Caco-2 (cell line): ENCODE measurements at regions not wholly inside any gene's neighbourhood (a gene's known extent, or its start where the extent isn't known, plus 50 kb on each side); places are given as distances from the start of the nearest gene placed in this dataset.

ENCODE experiments used
- BruUV-seq: library from RNA; stranded (reverse); fragments of 400-500 nt; replicated peaks from 2 replicates; lab custom pipeline; 2021; lab: Mats Ljungman, UMichigan
- CTCF ChIA-PET: fragments of 300-600 bp; sonication (Branson Sonifier 250); formaldehyde crosslinking; loops from one replicate; lab custom pipeline; 2022; ENCODE audit warnings: antibody characterized with exemption; lab: Charles Lee
- POLR2A ChIA-PET: fragments of 300-600 bp; sonication (Branson Sonifier 250); formaldehyde crosslinking; loops from one replicate; lab custom pipeline; 2022; ENCODE audit warnings: antibody characterized with exemption; lab: Charles Lee
- DNase-seq, 2 experiments: peaks; one replicate each; pipeline versions ENCODE4 v3.0.0 to v3.0.0-alpha.2; 2020 to 2022
- H3K27me3 ChIP-seq: replicated peaks from 2 replicates; pipeline ENCODE4 v1.6.0; 2011; ENCODE audit warnings: low read length; ENCODE audit not compliant: control insufficient read depth, insufficient read depth
- H3K36me3 ChIP-seq: 2 replicates; pipeline ENCODE4 v1.5.1; 2011; ENCODE audit warnings: low read length; ENCODE audit not compliant: control insufficient read depth, insufficient read depth
- H3K4me1 ChIP-seq: fragments of 250-450 bp; sonication (Bioruptor Pico); 2 replicates; pipeline ENCODE4 v1.5.1; 2020; ENCODE audit warnings: mild to moderate bottlenecking
- H3K4me3 ChIP-seq: 2 replicates; pipeline ENCODE4 v1.5.1; 2011; ENCODE audit warnings: low read depth, mild to moderate bottlenecking, control low read depth, low read length
- H3K9me3 ChIP-seq: fragments of 250-450 bp; sonication (Bioruptor Pico); 2 replicates; pipeline ENCODE4 v1.5.1; 2020; ENCODE audit warnings: mild to moderate bottlenecking, moderate library complexity
- H3K27ac Mint-ChIP-seq: one replicate; pipeline ENCODE4 v1.8.0; 2022; ENCODE audit warnings: mixed read lengths; ENCODE audit not compliant: unreplicated experiment
- H3K27me3 Mint-ChIP-seq: one replicate; pipeline ENCODE4 v1.8.0; 2022; ENCODE audit warnings: mixed read lengths; ENCODE audit not compliant: insufficient read depth, unreplicated experiment
- H3K36me3 Mint-ChIP-seq: one replicate; pipeline ENCODE4 v1.8.0; 2022; ENCODE audit warnings: mild to moderate bottlenecking, mixed read lengths; ENCODE audit not compliant: insufficient read depth, unreplicated experiment
- H3K4me1 Mint-ChIP-seq: one replicate; pipeline ENCODE4 v1.8.0; 2022; ENCODE audit warnings: low read depth, mixed read lengths; ENCODE audit not compliant: unreplicated experiment
- H3K4me3 Mint-ChIP-seq: one replicate; pipeline ENCODE4 v1.8.0; 2022; ENCODE audit warnings: mild to moderate bottlenecking, moderate library complexity, mixed read lengths; ENCODE audit not compliant: unreplicated experiment
- H3K9me3 Mint-ChIP-seq: one replicate; pipeline ENCODE4 v1.8.0; 2022; ENCODE audit warnings: mixed read lengths; ENCODE audit not compliant: unreplicated experiment
- intact Hi-C: fragments of 100-400 bp; cut with micrococcal nuclease; formaldehyde crosslinking; loops from one replicate; pipeline ENCODE4 v1.10.0; 2022; ENCODE audit not compliant: unreplicated experiment
- TF ChIP-seq, protein P1 (sequence below), 2 experiments: fragments of 200-600 bp in 1 of 2; IDR thresholded peaks; 1 replicate in 1 of 2; 2 replicates in 1 of 2; pipeline versions ENCODE4 v1.5.1 to v1.8.0; 2011 to 2022; ENCODE audit warnings: antibody characterized with exemption in 1 of 2, control low read depth in 1 of 2, inconsistent platforms in 1 of 2, low read depth in 1 of 2, low read length in 1 of 2, mild to moderate bottlenecking in 1 of 2, moderate library complexity in 1 of 2; ENCODE audit not compliant: insufficient read depth in 1 of 2, severe bottlenecking in 1 of 2, unreplicated experiment in 1 of 2

DNA sequence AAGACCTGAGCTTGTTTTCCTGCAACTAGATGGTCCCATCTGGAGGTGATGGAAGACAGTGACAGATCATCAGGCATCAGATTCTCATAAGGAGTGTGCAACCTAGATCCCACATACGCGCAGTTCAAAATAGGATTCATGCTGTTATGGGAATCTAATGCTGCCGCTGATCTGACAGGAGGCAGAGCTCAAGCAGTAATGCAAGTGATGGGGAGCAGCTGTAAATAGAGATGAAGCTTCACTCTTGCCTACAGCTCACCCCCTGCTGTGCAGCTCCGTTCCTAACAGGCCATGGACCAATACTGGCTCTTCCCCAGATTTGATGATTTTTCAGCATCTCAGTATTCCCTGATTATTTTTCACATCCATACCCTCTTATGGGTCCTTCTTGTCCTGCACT is 208.4 kb upstream of the RXFP2 start:
- Mint-ChIP-seq H3K4me3 (no peak overlapping the region), H3K27me3 (no peaks in the 10 kb centered on the region), H3K4me1 (peaks cover 18% of the 10 kb centered on the region), H3K9me3 (no peaks in the 10 kb centered on the region), H3K27ac (no peak overlapping the region), H3K36me3 (no peaks in the 10 kb centered on the region)
- no peaks in the 10 kb centered on the region for H3K27me3 ChIP-seq
- no TSS peak for BruUV-seq
- no peak for DNase-seq
- H3K36me3 ChIP-seq, result no peaks in the 10 kb centered on the region; the same call in 1 of the 2 replicates
- TF ChIP-seq, protein P1, sequence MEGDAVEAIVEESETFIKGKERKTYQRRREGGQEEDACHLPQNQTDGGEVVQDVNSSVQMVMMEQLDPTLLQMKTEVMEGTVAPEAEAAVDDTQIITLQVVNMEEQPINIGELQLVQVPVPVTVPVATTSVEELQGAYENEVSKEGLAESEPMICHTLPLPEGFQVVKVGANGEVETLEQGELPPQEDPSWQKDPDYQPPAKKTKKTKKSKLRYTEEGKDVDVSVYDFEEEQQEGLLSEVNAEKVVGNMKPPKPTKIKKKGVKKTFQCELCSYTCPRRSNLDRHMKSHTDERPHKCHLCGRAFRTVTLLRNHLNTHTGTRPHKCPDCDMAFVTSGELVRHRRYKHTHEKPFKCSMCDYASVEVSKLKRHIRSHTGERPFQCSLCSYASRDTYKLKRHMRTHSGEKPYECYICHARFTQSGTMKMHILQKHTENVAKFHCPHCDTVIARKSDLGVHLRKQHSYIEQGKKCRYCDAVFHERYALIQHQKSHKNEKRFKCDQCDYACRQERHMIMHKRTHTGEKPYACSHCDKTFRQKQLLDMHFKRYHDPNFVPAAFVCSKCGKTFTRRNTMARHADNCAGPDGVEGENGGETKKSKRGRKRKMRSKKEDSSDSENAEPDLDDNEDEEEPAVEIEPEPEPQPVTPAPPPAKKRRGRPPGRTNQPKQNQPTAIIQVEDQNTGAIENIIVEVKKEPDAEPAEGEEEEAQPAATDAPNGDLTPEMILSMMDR (IDR thresholded peaks at IDR 0.05; ENCODE audit: insufficient read depth in 1 of 2, low read depth in 1 of 2, low read length in 1 of 2, severe bottlenecking in 1 of 2, unreplicated experiment in 1 of 2), result no peak
- intact Hi-C loops, result no loop called here
- H3K4me1 ChIP-seq, result peaks cover 19% of the 10 kb centered on the region
- CTCF ChIA-PET, result no interaction called here
- H3K9me3 ChIP-seq, result no peaks in the 10 kb centered on the region
- no peak overlapping the region for H3K4me3 ChIP-seq
- POLR2A ChIA-PET, result no interaction called here

DNA sequence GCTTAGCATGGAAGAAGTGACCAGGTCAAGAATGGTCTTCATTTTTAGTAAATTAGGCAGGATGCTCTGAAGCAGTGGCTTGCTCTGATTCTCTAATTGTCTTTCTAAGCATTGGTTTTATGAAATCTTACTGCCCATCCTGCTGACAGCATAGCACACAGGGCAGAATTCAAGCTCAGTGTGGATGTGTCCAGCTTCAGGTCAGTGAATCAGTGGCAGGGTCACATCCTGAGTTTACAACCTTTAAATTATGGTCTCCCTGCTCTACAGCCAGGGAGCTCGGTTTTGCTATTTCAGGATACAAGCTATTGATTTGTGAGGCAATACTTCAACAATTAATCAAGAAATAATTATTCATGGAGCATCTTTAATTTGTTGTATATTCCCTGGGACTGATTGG is 202.3 kb upstream of the RXFP2 start:
- Mint-ChIP-seq H3K27me3 (no peaks in the 10 kb centered on the region), H3K4me1 (no peaks in the 10 kb centered on the region), H3K9me3 (no peaks in the 10 kb centered on the region), H3K27ac (no peak overlapping the region), H3K36me3 (no peaks in the 10 kb centered on the region), H3K4me3 (no peak overlapping the region)
- no peaks in the 10 kb centered on the region for H3K4me1 ChIP-seq
- TF ChIP-seq, protein P1 (IDR thresholded peaks at IDR 0.05; ENCODE audit: insufficient read depth in 1 of 2, low read depth in 1 of 2, low read length in 1 of 2, severe bottlenecking in 1 of 2, unreplicated experiment in 1 of 2), result no peak
- no peaks in the 10 kb centered on the region for H3K27me3 ChIP-seq
- BruUV-seq, result no TSS peak
- no peak for DNase-seq
- H3K9me3 ChIP-seq, result no peaks in the 10 kb centered on the region
- intact Hi-C loops, result loop anchor here (5.0 kb wide), 1 partner anchor 70 kb away; no protein-coding TSS in a partner anchor
- ChIA-PET CTCF (interaction anchor here (1.4 to 2.0 kb wide), 3 partner anchors 106 to 204 kb away, joined by 9 to 40 read pairs (median 10); no protein-coding TSS in a partner anchor), POLR2A (no interaction called here)
- no peak overlapping the region for H3K4me3 ChIP-seq
- no peaks in the 10 kb centered on the region for H3K36me3 ChIP-seq

DNA sequence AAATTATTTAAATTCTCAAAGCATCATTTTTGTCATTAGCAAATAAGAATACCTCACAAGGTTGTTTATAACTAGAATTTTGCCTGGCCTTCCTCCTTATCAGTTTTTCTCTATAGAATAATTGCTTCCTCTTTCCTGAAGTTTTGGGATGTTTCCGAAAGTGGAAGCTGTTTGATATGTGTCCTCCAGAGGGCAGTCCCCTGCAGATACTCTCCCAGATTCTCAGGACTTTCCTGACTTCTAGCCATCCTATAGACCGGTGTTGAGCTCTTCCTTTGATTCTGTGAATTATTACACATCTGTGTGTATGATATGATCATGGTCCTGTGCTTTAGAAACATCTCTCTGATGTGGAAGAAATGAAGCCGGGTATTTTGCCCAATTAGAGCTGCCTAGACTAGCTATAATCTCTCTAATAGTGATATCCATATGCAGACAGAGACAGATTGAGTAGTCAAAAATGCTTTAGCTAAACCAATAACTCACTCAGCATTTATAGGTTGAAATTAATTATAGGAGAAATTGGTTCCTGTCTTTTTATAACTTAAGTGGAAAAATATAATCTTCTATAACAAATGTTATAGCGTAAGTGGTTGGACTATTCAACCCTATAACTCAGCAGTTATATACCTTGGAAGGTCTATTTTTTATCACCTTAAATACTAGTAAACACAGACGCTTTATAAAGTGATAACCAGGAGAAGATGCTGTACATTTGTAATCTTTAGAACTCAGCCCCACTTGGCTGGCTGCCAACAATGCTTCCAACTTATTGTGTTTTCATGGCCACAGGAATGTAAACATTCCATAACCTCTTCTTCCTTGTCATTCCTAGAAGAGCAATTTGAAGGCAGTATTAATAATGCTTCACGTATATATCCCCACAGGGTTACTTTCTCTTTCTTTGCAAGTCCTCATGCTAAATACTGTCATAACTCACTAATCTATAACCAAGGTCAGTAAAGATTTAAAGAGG is 201.0 kb upstream of the RXFP2 start:
- Histone ChIP-seq H3K4me1 (no peaks in the 10 kb centered on the region), H3K36me3 (no peaks in the 10 kb centered on the region), H3K9me3 (no peaks in the 10 kb centered on the region), H3K4me3 (no peak overlapping the region), H3K27me3 (no peaks in the 10 kb centered on the region)
- ChIA-PET POLR2A (interaction anchor here (0.7 kb wide), 1 partner anchor 8 kb away, joined by 3 read pairs; no protein-coding TSS in a partner anchor), CTCF (interaction anchor here (0.6 to 2.0 kb wide), 16 partner anchors 19 to 255 kb away, joined by 3 to 40 read pairs (median 3); no protein-coding TSS in a partner anchor)
- TF ChIP-seq, protein P1 (IDR thresholded peaks at IDR 0.05; ENCODE audit: insufficient read depth in 1 of 2, low read depth in 1 of 2, low read length in 1 of 2, severe bottlenecking in 1 of 2, unreplicated experiment in 1 of 2), result peak; percentile 70 to 81
- no peaks in the 10 kb centered on the region for H3K9me3 Mint-ChIP-seq
- H3K4me1 Mint-ChIP-seq, result no peaks in the 10 kb centered on the region
- no peaks in the 10 kb centered on the region for H3K36me3 Mint-ChIP-seq
- no TSS peak for BruUV-seq
- DNase-seq, result peak in 1 of 2 experiments; percentile 44
- H3K27me3 Mint-ChIP-seq, result no peaks in the 10 kb centered on the region
- no peak overlapping the region for H3K4me3 Mint-ChIP-seq
- H3K27ac Mint-ChIP-seq, result no peak overlapping the region
- intact Hi-C loops, result loop anchor here (1.0 to 5.0 kb wide), 5 partner anchors 50 to 204 kb away; no protein-coding TSS in a partner anchor
